HTR-8/SVneo (cell line): ENCODE measurements at regions not wholly inside any gene's neighbourhood (a gene's known extent, or its start where the extent isn't known, plus 50 kb on each side); places are given as distances from the start of the nearest gene placed in this dataset.

Experiments
- DNase-seq: peaks from one replicate; pipeline ENCODE4 v3.0.0; 2011; ENCODE audit warnings: low spot score, mixed read lengths; ENCODE audit not compliant: insufficient read length
- FAIRE-seq: peaks from 2 replicates; lab custom pipeline; 2011; peaks lifted over from hg19 to GRCh38; lab: Jason Lieb, UNC

GRCh38 chr12:98172801-98173200 is 342.6 kb upstream of the TMPO start:
- DNase-seq = no peak
- no peak for FAIRE-seq

- FAIRE-seq = no peak
- DNase-seq = no peak
Measured at GRCh38 chr12:98173773-98174427, 341.5 kb upstream of the TMPO start.

DNA sequence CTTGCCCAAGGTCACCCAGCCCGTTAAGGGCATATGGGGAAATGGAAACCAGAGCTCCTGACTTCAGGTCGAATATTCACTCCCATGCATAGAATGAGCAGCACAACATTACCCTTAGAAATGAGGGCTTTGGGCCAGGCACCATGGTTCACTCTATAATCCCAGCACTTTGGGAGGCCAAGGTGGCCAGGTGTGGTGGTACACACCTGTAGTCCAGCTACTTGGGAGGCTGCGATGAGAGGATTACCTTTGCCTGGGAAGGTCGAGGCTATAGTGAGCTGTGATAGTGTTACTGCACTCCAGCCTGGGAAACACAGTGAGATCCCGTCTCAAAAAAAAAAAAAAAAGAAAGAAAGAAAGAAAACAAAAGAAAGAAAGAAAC is 341.0 kb upstream of the TMPO start:
- DNase-seq (no peak), FAIRE-seq (no peak)

DNA sequence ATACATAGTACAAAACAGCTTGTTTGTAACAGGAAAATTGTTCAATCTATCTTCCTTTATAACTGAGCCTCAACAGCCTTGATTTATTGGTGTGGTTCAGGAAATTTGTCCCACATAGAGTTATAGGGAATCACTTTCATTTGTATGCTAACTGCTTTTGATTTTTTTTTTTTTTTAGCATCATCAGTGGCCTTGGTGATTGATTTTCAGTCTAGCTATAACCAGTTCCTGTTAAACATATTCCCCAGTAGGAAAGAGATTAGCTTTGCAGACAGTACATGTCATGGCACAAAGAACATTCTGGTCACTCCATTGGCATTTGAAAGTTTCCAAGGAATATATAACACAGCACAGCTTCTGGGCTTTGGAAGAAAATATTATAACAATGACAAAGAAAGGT is 337.3 kb upstream of the TMPO start:
- no peak for FAIRE-seq

DNA sequence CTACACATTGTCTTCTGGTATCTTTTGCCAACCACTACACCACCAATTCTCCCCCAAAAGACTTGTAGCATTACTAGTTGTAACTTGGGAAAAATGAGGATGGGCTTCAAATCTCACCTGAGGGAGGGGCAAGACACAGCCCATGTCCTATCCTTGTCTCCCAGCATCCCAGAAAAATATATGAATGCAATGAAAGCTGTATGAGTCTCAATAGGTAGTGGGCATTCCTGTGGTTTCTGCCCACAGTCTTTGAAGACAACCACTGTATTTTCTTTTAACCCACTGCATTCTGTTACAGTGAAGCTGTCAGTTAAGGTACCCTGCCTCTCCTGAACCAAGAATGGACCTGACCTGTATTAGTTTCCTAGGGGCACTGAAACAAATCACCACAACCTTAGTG is 336.2 kb upstream of the TMPO start:
- FAIRE-seq = no peak

More for the DNA sequence above, 337.3 kb upstream of the TMPO start:
- no peak for DNase-seq

GRCh38 chr12:98180603-98181002 is 334.8 kb upstream of the TMPO start:
- FAIRE-seq = no peak

More for the DNA sequence above, 336.2 kb upstream of the TMPO start:
- no peak for DNase-seq

DNA sequence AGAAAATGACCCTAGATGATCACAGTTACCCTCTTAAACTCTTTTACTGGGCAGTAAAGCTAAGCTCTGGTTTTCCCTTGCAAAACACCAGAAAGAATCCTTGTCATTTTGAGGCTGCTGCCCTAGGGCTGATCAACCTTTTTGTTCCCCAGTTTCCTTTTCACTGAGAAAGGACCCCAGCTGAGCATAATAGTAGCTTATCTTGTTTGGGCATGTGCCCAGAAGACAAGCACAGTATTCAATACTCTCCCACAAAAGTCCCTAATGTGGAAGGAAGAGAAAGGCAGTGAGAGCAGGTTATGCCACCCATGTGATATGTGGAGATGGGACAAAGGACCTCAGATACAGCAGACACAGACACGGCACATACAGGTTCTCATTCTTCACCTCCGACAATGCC is 332.6 kb upstream of the TMPO start:
- no peak for FAIRE-seq
- DNase-seq = no peak

More at GRCh38 chr12:98180603-98181002, 334.8 kb upstream of the TMPO start:
- DNase-seq = no peak

DNA sequence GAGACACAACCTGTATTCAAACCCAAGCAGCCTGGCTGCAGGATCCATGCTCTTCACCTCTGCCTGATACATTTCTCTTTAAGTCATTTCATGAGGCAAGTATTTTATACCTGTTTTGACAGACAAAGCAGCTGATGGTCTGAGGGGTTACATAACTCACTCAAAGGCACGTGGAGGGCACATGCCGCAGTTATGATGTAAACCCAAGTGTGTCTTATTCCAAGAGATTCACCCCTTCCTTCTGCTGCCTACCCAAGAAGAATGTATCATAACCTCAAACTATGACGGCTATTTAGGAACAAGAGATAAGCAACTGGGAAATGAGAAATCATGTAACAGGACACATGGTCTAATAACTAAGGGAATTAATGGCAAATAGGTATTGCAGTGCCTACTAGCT is 329.8 kb upstream of the TMPO start:
- DNase-seq (peak; percentile 10), FAIRE-seq (no peak)

DNA sequence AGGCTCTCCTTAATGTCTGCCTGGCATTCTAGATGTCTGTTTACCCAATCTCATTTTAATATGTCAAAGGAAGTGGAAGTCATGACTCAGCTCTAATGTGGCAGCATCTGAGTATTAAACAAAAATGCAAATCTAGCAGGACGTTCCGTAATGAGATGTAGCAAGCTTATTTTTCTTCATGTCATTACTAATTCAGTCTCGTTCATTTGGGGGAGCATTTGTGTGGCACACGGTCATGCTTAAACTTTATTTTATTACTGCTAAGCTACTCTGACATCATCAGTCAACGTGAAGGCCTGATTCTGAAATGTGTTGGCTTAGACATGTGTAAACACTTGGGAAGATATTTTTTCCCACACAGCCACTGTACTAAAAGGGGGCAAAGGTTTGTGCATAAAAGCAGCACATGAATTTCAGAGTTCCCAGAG is 326.7 kb upstream of the TMPO start:
- FAIRE-seq = no peak

DNA sequence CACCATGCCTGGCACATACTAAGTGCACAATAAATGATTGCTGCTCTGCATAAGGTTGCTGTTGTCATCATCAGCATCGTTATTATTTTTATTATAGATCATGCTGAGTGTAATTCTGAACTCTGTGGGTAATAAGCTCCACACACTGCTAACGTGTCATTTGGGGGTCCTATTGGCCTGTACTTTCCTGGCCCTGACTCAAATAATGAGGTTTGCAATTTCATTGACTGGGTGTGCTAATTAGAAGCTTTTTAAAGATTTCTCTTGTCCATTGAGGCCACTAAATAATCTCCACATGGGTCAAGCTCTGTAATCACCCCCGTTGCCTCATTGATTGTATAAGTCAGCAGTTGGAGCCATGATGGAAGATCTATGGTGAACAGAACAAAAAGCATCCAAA is 320.8 kb upstream of the TMPO start:
- DNase-seq (no peak), FAIRE-seq (no peak)

More for the DNA sequence above, 326.7 kb upstream of the TMPO start:
- no peak for DNase-seq

DNA sequence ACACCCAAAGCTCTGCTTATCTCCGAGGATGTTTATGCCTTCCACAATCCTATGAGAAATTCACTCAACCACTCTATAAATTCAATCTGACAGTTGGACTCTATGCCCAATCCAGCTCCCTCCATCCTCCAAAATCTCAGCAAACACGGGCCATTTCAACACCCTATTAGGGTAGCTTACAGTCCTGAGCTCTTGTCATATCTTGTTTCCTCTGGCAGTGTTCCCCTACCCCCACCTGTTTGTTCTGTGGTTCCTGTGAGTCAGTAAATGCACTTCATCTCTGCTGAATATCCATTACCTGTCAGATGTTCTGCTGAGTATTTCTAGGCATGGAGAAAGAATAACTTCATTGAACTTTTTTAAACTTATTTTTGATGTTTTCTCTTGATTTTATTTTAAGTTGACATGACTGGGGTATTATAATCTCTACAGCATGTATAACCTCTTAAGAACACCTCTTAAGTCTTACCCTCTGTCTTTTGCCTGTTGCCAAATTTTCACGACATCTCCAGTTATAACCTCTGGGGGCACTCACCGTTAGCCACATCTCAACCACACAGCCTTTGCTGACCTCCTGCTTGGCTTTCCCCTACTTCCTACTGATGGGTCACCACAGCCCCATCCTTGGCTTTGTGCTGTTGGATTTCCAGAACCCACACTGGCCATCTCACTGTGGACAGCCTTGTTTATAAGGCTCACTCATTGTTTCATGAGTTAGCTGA is 317.0 kb upstream of the TMPO start:
- FAIRE-seq (no peak), DNase-seq (no peak)

DNA sequence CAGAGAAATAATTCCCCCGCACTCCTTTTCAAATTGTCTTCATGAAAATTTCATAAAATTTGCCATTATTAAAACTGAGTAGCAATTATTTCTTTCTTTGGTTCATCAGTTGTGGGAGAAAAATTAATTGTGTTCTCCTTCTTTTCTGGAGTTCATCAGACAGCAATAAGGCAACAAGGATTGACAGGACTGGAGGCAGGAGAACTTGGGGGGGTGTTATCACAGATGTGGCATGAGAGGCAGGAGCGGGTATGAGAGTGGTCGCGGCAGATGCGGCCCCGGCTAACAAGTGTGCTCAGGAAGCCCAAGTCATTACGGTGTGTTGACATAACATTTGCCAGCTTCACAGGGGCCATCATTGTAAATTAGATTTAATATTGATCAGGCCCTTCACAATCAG is 306.6 kb upstream of the TMPO start:
- DNase-seq (no peak), FAIRE-seq (no peak)

- no peak for DNase-seq
- no peak for FAIRE-seq
Measured at GRCh38 chr12:98211909-98212695, 303.3 kb upstream of the TMPO start.

GRCh38 chr12:98213556-98213955 is 301.8 kb upstream of the TMPO start:
- FAIRE-seq (no peak), DNase-seq (no peak)

GRCh38 chr12:98217257-98217656 is 298.1 kb upstream of the TMPO start:
- DNase-seq (no peak), FAIRE-seq (no peak)

- FAIRE-seq = no peak
- no peak for DNase-seq
Measured at GRCh38 chr12:98220636-98221035, 294.8 kb upstream of the TMPO start.

DNA sequence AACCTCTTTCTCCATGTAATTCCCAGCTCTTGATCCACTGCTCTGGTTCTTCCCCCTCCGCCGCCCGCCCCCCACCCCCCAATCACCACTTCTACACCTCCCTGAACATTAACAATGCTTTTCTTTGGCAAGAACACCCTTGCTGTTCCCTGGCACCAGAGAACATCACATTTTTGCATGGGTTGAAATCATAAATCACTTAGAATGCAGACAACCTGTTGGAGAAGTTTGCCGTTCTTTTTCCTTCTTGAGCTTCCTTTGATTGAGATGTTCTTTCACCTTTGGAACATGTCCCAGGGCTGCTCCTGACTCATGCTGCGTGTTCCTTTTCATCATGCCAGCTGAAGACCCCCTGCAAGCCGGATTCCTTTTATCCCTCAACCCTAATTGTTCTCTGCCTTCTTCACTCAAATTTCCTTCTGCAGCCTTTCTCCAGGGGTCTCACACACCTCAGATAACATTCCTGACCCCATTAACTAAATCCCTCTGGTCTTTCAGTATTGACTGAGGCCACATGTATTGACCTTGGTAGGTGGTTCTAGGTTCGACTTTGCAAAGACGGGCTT is 294.1 kb upstream of the TMPO start:
- DNase-seq = no peak
- no peak for FAIRE-seq

DNA sequence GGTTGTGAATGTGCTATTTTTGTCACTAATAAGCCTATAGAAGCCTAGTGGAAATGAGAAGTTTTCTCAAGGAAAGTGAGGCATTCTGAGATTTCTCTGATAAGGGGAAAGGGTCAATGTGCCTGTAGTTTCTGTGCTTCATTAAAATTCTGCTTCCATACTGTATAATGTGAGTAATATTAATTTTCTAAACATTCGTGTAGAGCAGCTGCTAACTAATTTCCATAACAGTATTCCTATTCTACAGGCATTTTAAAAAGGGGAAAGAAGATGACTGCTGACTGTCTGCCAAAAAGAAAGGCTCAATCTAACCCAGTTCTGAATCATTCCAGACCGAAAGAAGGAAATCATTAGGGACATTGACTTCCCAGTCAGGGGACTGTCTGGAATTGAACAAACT is 293.3 kb upstream of the TMPO start:
- no peak for FAIRE-seq
- no peak for DNase-seq

DNA sequence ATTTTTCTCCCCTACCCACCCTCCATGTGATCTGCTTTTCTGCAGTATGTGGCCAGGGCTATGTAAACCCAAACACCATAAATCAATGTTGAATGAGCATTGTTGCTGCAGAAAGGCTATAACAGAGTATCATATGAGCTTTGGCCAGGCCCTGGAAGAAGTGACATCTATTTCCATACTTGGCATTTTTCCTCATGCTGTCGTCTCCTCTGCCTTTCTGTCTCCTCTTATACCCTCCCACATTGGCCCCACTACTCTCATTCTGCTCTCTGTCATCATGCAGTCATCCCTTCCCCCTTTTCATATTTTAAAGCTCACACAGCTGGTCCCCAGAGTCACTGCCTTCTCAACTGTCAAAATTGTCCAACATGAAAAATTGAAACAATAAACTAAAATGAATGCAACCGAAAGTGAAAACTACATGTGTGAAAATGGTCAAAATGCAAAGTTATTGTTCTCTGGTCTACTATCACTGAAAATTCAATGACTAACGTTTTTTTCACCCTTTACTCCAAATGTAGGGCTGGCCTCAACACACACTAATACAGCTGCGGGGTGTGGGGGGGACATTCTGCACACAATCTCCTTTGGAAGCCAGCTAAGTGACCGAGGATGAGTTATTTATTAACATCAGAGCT is 290.7 kb upstream of the TMPO start:
- FAIRE-seq = no peak
- no peak for DNase-seq

DNA sequence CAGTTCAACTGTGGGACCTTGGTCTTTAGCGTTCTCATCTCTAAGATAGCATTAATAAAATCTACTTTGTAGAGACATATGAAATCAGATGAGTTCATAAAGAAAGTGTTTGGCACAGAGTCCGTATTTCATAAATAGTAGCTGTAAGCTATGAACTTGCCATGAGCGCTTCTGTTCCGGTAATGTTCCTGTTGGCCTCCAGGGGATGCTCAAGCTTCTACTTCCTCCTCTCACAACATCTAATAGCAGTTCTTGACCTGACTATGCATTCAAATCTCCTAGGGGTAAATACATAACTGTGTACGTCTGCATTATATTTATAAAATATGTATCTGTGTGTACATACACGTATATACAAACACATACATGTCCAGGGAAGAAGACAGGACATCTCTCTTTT is 288.2 kb upstream of the TMPO start:
- FAIRE-seq (no peak), DNase-seq (no peak)
